Upper lobe of left lung (tissue), 6 donors: ENCODE measurements at regions not wholly inside any gene's neighbourhood (a gene's known extent, or its start where the extent isn't known, plus 50 kb on each side); places are given as distances from the start of the nearest gene placed in this dataset.

Experiments
- ATAC-seq, 2 donors: fragments of 200-7000 bp; cut with Tn5 transposase; one replicate each; pipeline ENCODE4 v1.9.1; 2022; ENCODE audit warnings: mild to moderate bottlenecking in 2 of 2, moderate library complexity in 2 of 2; ENCODE audit not compliant: low FRiP score in 2 of 2
- DNase-seq, 2 donors: peaks; one replicate each; pipeline ENCODE4 v3.0.0-alpha.2; 2019 to 2020
- H3K27ac ChIP-seq, 4 donors: fragments of 200-600 bp; sonication (generic); one replicate each; pipeline ENCODE4 v1.5.1; 2016 to 2019
- H3K27me3 ChIP-seq, 4 donors: fragments of 200-600 bp; sonication (generic); one replicate each; pipeline ENCODE4 v1.5.1; 2017 to 2019
- H3K36me3 ChIP-seq, 4 donors: fragments of 200-600 bp; sonication (generic); one replicate each; pipeline ENCODE4 v1.5.1; 2016 to 2019
- H3K4me1 ChIP-seq, 4 donors: fragments of 200-600 bp; sonication (generic); one replicate each; pipeline ENCODE4 v1.5.1; 2018 to 2019
- H3K4me3 ChIP-seq, 4 donors: fragments of 200-600 bp; sonication (generic); one replicate each; pipeline ENCODE4 v1.5.1; 2017 to 2019; ENCODE audit warnings: mild to moderate bottlenecking in 2 of 4, moderate library complexity in 1 of 4
- H3K9me3 ChIP-seq, 4 donors: fragments of 200-600 bp; sonication (generic); one replicate each; pipeline ENCODE4 v1.5.1; 2018 to 2019
- CTCF ChIP-seq, 6 experiments: fragments of 450-650 bp in 4 of 6; fragments of 200-600 bp in 2 of 6; sonication (generic) in 2 of 6; IDR thresholded peaks; one replicate each; pipeline ENCODE4 v1.5.1; 2016 to 2019; ENCODE audit warnings: antibody characterized with exemption in 6 of 6
- EP300 ChIP-seq, 4 donors: sonication (generic); formaldehyde crosslinking; IDR thresholded peaks; one replicate each; pipeline ENCODE4 v1.5.1; 2017; ENCODE audit warnings: antibody characterized with exemption in 4 of 4, control low read depth in 2 of 4
- POLR2A ChIP-seq, 4 donors: fragments of 450-650 bp; IDR thresholded peaks; one replicate each; pipeline ENCODE4 v1.5.1; 2016 to 2017; ENCODE audit warnings: antibody characterized with exemption in 4 of 4, mild to moderate bottlenecking in 2 of 4
- POLR2AphosphoS5 ChIP-seq, 2 donors: sonication (generic); formaldehyde crosslinking; IDR thresholded peaks; one replicate each; pipeline ENCODE4 v1.5.1; 2017; ENCODE audit warnings: antibody characterized with exemption in 2 of 2
- WGBS, 2 donors: methylation state at CpG; one replicate each; pipeline ENCODE4 v1.1.5; 2017 to 2018; 5-methylcytosine and 5-hydroxymethylcytosine counted together
- donor health status: DM: no; HTN: no; CAD: no; lungs with moderate emphysema.
- donor health status: DM: no; HTN: yes; CAD: no; lungs with severe emphysema.

- H3K36me3 ChIP-seq, result no peaks in the 10 kb centered on the region
- 54 to 75% methylated on average over 2 of the region's 2 CpGs for WGBS, 2 donors
- DNase-seq (no peak), ATAC-seq (no peak)
- H3K27me3 ChIP-seq, result no peaks in the 10 kb centered on the region
- no peak overlapping the region for H3K27ac ChIP-seq
- TF ChIP-seq EP300 (IDR thresholded peaks at IDR 0.05), result no peak
- no peak for TF ChIP-seq CTCF (IDR thresholded peaks at IDR 0.05)
- TF ChIP-seq POLR2AphosphoS5 (IDR thresholded peaks at IDR 0.05), result no peak
- no peak for TF ChIP-seq POLR2A (IDR thresholded peaks at IDR 0.05)
- H3K4me1 ChIP-seq, result no peaks in the 10 kb centered on the region
- H3K9me3 ChIP-seq, result no peaks in the 10 kb centered on the region
- no peak overlapping the region for H3K4me3 ChIP-seq
Observed at GRCh38 chr5:97525780-97526179, 342.7 kb upstream of the RIOK2 start.

- ATAC-seq (peak in 1 of 2 donors; percentile 23), DNase-seq (no peak)
- Histone ChIP-seq H3K27me3 (no peaks in the 10 kb centered on the region), H3K27ac (no peak overlapping the region), H3K4me3 (no peak overlapping the region), H3K9me3 (no peaks in the 10 kb centered on the region), H3K4me1 (peaks cover 0 to 3% (median 1%) of the 10 kb centered on the region in 4 donors), H3K36me3 (no peaks in the 10 kb centered on the region)
- WGBS, 2 donors, result 46 to 82% methylated on average over 4 of the region's 4 CpGs
- TF ChIP-seq CTCF (IDR thresholded peaks at IDR 0.05) (no peak), EP300 (IDR thresholded peaks at IDR 0.05) (no peak), POLR2AphosphoS5 (IDR thresholded peaks at IDR 0.05) (no peak), POLR2A (IDR thresholded peaks at IDR 0.05) (no peak)
Observed at GRCh38 chr5:97528941-97529340, 345.9 kb upstream of the RIOK2 start.

GRCh38 chr5:97529354-97529985 is 346.4 kb upstream of the RIOK2 start:
- WGBS, 2 donors, result 76 to 79% methylated on average over 4 of the region's 4 CpGs
- no peaks in the 10 kb centered on the region for H3K9me3 ChIP-seq
- TF ChIP-seq EP300 (IDR thresholded peaks at IDR 0.05), result no peak
- TF ChIP-seq POLR2AphosphoS5 (IDR thresholded peaks at IDR 0.05), result no peak
- no peak for TF ChIP-seq POLR2A (IDR thresholded peaks at IDR 0.05)
- no peak for TF ChIP-seq CTCF (IDR thresholded peaks at IDR 0.05)
- H3K27me3 ChIP-seq, result no peaks in the 10 kb centered on the region
- no peak for ATAC-seq
- H3K36me3 ChIP-seq, result no peaks in the 10 kb centered on the region
- H3K4me1 ChIP-seq, result peaks cover 0 to 8% (median 2%) of the 10 kb centered on the region in 4 donors
- H3K27ac ChIP-seq, result no peak overlapping the region
- DNase-seq, result no peak
- H3K4me3 ChIP-seq, result no peak overlapping the region

- H3K36me3 ChIP-seq, result no peaks in the 10 kb centered on the region
- no peak for ATAC-seq
- WGBS, 2 donors, result 56% methylated on average over 2 of the region's 2 CpGs
Observed at GRCh38 chr5:97531549-97531948, 348.5 kb upstream of the RIOK2 start.

More at GRCh38 chr5:97531549-97531948, 348.5 kb upstream of the RIOK2 start:
- Histone ChIP-seq H3K27ac (no peak overlapping the region), H3K27me3 (no peaks in the 10 kb centered on the region), H3K9me3 (no peaks in the 10 kb centered on the region), H3K4me3 (no peak overlapping the region), H3K4me1 (peaks cover 0 to 9% (median 2%) of the 10 kb centered on the region in 4 donors)
- no peak for DNase-seq
- TF ChIP-seq EP300 (IDR thresholded peaks at IDR 0.05) (no peak), CTCF (IDR thresholded peaks at IDR 0.05) (no peak), POLR2A (IDR thresholded peaks at IDR 0.05) (no peak), POLR2AphosphoS5 (IDR thresholded peaks at IDR 0.05) (no peak)
